ENCODE measurements at regions not wholly inside any gene's neighbourhood (a gene's known extent, or its start where the extent isn't known, plus 50 kb on each side); places are given as distances from the start of the nearest gene placed in this dataset.

DNA sequence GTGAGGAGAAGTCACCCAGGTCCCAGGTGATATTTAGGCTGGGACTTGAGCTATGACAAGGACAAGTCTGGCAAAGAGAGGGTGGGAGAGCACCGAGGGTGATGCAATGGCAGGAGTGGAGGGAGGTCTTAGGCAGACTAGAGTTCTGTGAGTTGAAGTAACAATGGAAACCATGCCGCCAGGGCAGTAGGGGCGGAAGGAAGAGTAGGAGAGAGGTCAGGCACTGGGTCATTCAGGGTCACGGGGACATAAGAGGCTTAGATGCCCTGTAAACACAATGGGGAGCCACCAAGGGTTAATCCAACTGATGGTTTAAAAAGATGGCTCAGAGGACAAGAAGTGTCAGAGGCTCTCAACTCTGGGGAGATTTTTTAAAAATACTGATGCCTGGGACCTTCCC lies 199.7 kb upstream of the LRTM1 start:
- TF ChIP-seq, protein P1, sequence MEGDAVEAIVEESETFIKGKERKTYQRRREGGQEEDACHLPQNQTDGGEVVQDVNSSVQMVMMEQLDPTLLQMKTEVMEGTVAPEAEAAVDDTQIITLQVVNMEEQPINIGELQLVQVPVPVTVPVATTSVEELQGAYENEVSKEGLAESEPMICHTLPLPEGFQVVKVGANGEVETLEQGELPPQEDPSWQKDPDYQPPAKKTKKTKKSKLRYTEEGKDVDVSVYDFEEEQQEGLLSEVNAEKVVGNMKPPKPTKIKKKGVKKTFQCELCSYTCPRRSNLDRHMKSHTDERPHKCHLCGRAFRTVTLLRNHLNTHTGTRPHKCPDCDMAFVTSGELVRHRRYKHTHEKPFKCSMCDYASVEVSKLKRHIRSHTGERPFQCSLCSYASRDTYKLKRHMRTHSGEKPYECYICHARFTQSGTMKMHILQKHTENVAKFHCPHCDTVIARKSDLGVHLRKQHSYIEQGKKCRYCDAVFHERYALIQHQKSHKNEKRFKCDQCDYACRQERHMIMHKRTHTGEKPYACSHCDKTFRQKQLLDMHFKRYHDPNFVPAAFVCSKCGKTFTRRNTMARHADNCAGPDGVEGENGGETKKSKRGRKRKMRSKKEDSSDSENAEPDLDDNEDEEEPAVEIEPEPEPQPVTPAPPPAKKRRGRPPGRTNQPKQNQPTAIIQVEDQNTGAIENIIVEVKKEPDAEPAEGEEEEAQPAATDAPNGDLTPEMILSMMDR (IDR thresholded peaks at IDR 0.05 in 8 of 11, conservative IDR thresholded peaks at IDR 0.05 in 3 of 11): no peak
- TF ChIP-seq POLR2A (IDR thresholded peaks at IDR 0.05) (no peak), POLR2AphosphoS5 (IDR thresholded peaks at IDR 0.05) (no peak)

Measured in spleen (tissue), 7 donors.